Right atrium auricular region (tissue), 2 donors: ENCODE measurements at regions not wholly inside any gene's neighbourhood (a gene's known extent, or its start where the extent isn't known, plus 50 kb on each side); places are given as distances from the start of the nearest gene placed in this dataset.

Experiments
- DNase-seq: peaks from one replicate; pipeline ENCODE4 v3.0.0-alpha.2; 2019; ENCODE audit warnings: low spot score
- H3K27ac ChIP-seq, 2 donors: fragments of 200-600 bp; sonication (generic); 1 replicate in 1 of 2; 2 replicates in 1 of 2; pipeline ENCODE4 v1.5.1; 2016 to 2019
- H3K27me3 ChIP-seq, 2 donors: fragments of 200-600 bp; sonication (generic); one replicate each; pipeline versions ENCODE4 v1.5.1 to v1.6.0; 2017 to 2019
- H3K36me3 ChIP-seq: fragments of 200-600 bp; sonication (generic); one replicate; pipeline ENCODE4 v1.5.1; 2016
- H3K4me1 ChIP-seq, 2 donors: fragments of 200-600 bp; sonication (generic); one replicate each; pipeline versions ENCODE4 v1.5.1 to v1.6.0; 2017 to 2019
- H3K4me3 ChIP-seq, 2 donors: fragments of 200-600 bp; sonication (generic); 1 replicate in 1 of 2; 2 replicates in 1 of 2; pipeline ENCODE4 v1.5.1; 2017 to 2019; ENCODE audit warnings: mild to moderate bottlenecking in 1 of 2, moderate library complexity in 1 of 2
- H3K9me3 ChIP-seq, 2 donors: fragments of 200-600 bp; sonication (generic); one replicate each; pipeline ENCODE4 v1.5.1; 2019
- CTCF ChIP-seq, 2 donors: fragments of 200-600 bp; sonication (generic); IDR thresholded peaks; one replicate each; pipeline ENCODE4 v1.5.1; 2019; ENCODE audit warnings: antibody characterized with exemption in 2 of 2

- no peaks in the 10 kb centered on the region for H3K27me3 ChIP-seq
- H3K4me3 ChIP-seq = no peak overlapping the region
- no peaks in the 10 kb centered on the region for H3K4me1 ChIP-seq
- H3K36me3 ChIP-seq = no peaks in the 10 kb centered on the region
- DNase-seq = no peak
- TF ChIP-seq CTCF (IDR thresholded peaks at IDR 0.05) = no peak
- no peak overlapping the region for H3K27ac ChIP-seq
- no peaks in the 10 kb centered on the region for H3K9me3 ChIP-seq
These were observed 88.0 kb downstream of the EDN3 start for GRCh38 chr20:59388402-59388801.

- Histone ChIP-seq H3K36me3 (no peaks in the 10 kb centered on the region), H3K9me3 (no peaks in the 10 kb centered on the region), H3K27me3 (no peaks in the 10 kb centered on the region), H3K27ac (no peak overlapping the region), H3K4me3 (no peak overlapping the region), H3K4me1 (no peaks in the 10 kb centered on the region)
- TF ChIP-seq CTCF (IDR thresholded peaks at IDR 0.05) = no peak
- DNase-seq = no peak
These were observed 90.0 kb downstream of the EDN3 start for GRCh38 chr20:59390437-59390836.

- Histone ChIP-seq H3K9me3 (no peaks in the 10 kb centered on the region), H3K27me3 (no peaks in the 10 kb centered on the region), H3K4me3 (no peak overlapping the region), H3K4me1 (no peaks in the 10 kb centered on the region), H3K36me3 (no peaks in the 10 kb centered on the region), H3K27ac (no peak overlapping the region)
- no peak for TF ChIP-seq CTCF (IDR thresholded peaks at IDR 0.05)
- no peak for DNase-seq
These were observed 91.6 kb downstream of the EDN3 start for GRCh38 chr20:59391975-59392374.

GRCh38 chr20:59392736-59393135 lies 92.3 kb downstream of the EDN3 start:
- H3K27me3 ChIP-seq = no peaks in the 10 kb centered on the region
- no peak for TF ChIP-seq CTCF (IDR thresholded peaks at IDR 0.05)
- no peaks in the 10 kb centered on the region for H3K36me3 ChIP-seq
- H3K4me3 ChIP-seq = no peak overlapping the region
- H3K27ac ChIP-seq = no peak overlapping the region
- no peaks in the 10 kb centered on the region for H3K4me1 ChIP-seq
- no peaks in the 10 kb centered on the region for H3K9me3 ChIP-seq
- no peak for DNase-seq

- H3K27ac ChIP-seq = no peak overlapping the region
- no peak overlapping the region for H3K4me3 ChIP-seq
- H3K4me1 ChIP-seq = no peaks in the 10 kb centered on the region
- no peaks in the 10 kb centered on the region for H3K9me3 ChIP-seq
- H3K27me3 ChIP-seq = no peaks in the 10 kb centered on the region
- H3K36me3 ChIP-seq = no peaks in the 10 kb centered on the region
- no peak for DNase-seq
- TF ChIP-seq CTCF (IDR thresholded peaks at IDR 0.05) = no peak
These were observed 92.7 kb downstream of the EDN3 start for GRCh38 chr20:59393142-59393541.

GRCh38 chr20:59395729-59396128 lies 95.3 kb downstream of the EDN3 start:
- Histone ChIP-seq H3K27ac (no peak overlapping the region), H3K36me3 (no peaks in the 10 kb centered on the region), H3K4me1 (no peaks in the 10 kb centered on the region), H3K4me3 (no peak overlapping the region), H3K27me3 (peaks cover 0 to 4% of the 10 kb centered on the region in 2 donors), H3K9me3 (no peaks in the 10 kb centered on the region)
- no peak for TF ChIP-seq CTCF (IDR thresholded peaks at IDR 0.05)
- no peak for DNase-seq
